CD1c-positive myeloid dendritic cell (primary cell): ENCODE measurements at regions not wholly inside any gene's neighbourhood (a gene's known extent, or its start where the extent isn't known, plus 50 kb on each side); places are given as distances from the start of the nearest gene placed in this dataset.
"Not testable (repeated sequence)": the region's sequence is repeated elsewhere in the genome, so short reads cannot be mapped to it uniquely, and the experiment has no call there.

Source experiments
- DNase-seq: peaks from one replicate; pipeline ENCODE4 v3.0.0-alpha.2; 2016; ENCODE audit errors: extremely low spot score

GRCh38 chr11:22441831-22442230 is 103.7 kb downstream of the SLC17A6 start:
- no peak for DNase-seq

- not testable (repeated sequence) for DNase-seq
Measured at GRCh38 chr11:22435582-22435981, 97.4 kb downstream of the SLC17A6 start.

- DNase-seq, result no peak
Measured at GRCh38 chr11:22433517-22433916, 95.3 kb downstream of the SLC17A6 start.

- no peak for DNase-seq
Measured at GRCh38 chr11:22433094-22433455, 94.9 kb downstream of the SLC17A6 start.

- no peak for DNase-seq
Measured at GRCh38 chr11:22432291-22433093, 94.3 kb downstream of the SLC17A6 start.

- DNase-seq, result no peak
Measured at GRCh38 chr11:22431106-22431505, 92.9 kb downstream of the SLC17A6 start.

GRCh38 chr11:22430639-22431038 is 92.5 kb downstream of the SLC17A6 start:
- no peak for DNase-seq

GRCh38 chr11:22430141-22430541 is 92.0 kb downstream of the SLC17A6 start:
- no peak for DNase-seq
